Fibroblast of the conjunctiva (primary cell): ENCODE measurements at regions not wholly inside any gene's neighbourhood (a gene's known extent, or its start where the extent isn't known, plus 50 kb on each side); places are given as distances from the start of the nearest gene placed in this dataset.
"Not testable (repeated sequence)": the region's sequence is repeated elsewhere in the genome, so short reads cannot be mapped to it uniquely, and the experiment has no call there.

ENCODE experiments used
- DNase-seq: peaks from one replicate; pipeline ENCODE4 v3.0.0-alpha.2; 2010; ENCODE audit warnings: low read depth

GRCh38 chr4:81595798-81596610, 124.3 kb upstream of the RASGEF1B start:
- no peak for DNase-seq

GRCh38 chr4:81595287-81595686, 123.6 kb upstream of the RASGEF1B start:
- no peak for DNase-seq

GRCh38 chr4:81594490-81595159, 122.9 kb upstream of the RASGEF1B start:
- DNase-seq, result no peak

- DNase-seq, result no peak
These were observed 121.0 kb upstream of the RASGEF1B start for GRCh38 chr4:81592701-81593100.

GRCh38 chr4:81590596-81590995, 118.9 kb upstream of the RASGEF1B start:
- no peak for DNase-seq

GRCh38 chr4:81589262-81589661, 117.6 kb upstream of the RASGEF1B start:
- DNase-seq, result no peak

GRCh38 chr4:81586706-81587105, 115.0 kb upstream of the RASGEF1B start:
- DNase-seq, result no peak

- not testable (repeated sequence) for DNase-seq
These were observed 109.3 kb upstream of the RASGEF1B start for GRCh38 chr4:81580994-81581374.

GRCh38 chr4:81580346-81580993, 108.8 kb upstream of the RASGEF1B start:
- DNase-seq, result no peak

GRCh38 chr4:81577392-81577791, 105.7 kb upstream of the RASGEF1B start:
- no peak for DNase-seq

- DNase-seq, result no peak
These were observed 103.3 kb upstream of the RASGEF1B start for GRCh38 chr4:81574991-81575390.

- no peak for DNase-seq
These were observed 102.1 kb upstream of the RASGEF1B start for GRCh38 chr4:81573840-81574239.

GRCh38 chr4:81572402-81572801, 100.7 kb upstream of the RASGEF1B start:
- no peak for DNase-seq

GRCh38 chr4:81571105-81571504, 99.4 kb upstream of the RASGEF1B start:
- no peak for DNase-seq

GRCh38 chr4:81566161-81566591, 94.5 kb upstream of the RASGEF1B start:
- DNase-seq, result no peak

GRCh38 chr4:81565142-81565870, 93.6 kb upstream of the RASGEF1B start:
- DNase-seq, result no peak

- DNase-seq, result no peak
These were observed 92.3 kb upstream of the RASGEF1B start for GRCh38 chr4:81564025-81564424.

GRCh38 chr4:81562093-81562492, 90.4 kb upstream of the RASGEF1B start:
- DNase-seq, result no peak

GRCh38 chr4:81557306-81557705, 85.6 kb upstream of the RASGEF1B start:
- DNase-seq, result no peak

GRCh38 chr4:81555489-81555888, 83.8 kb upstream of the RASGEF1B start:
- no peak for DNase-seq

GRCh38 chr4:81552086-81552485, 80.4 kb upstream of the RASGEF1B start:
- DNase-seq, result no peak

- no peak for DNase-seq
These were observed 78.7 kb upstream of the RASGEF1B start for GRCh38 chr4:81550388-81550859.
